OCI-LY3 (cell line): ENCODE measurements at regions not wholly inside any gene's neighbourhood (a gene's known extent, or its start where the extent isn't known, plus 50 kb on each side); places are given as distances from the start of the nearest gene placed in this dataset.

Experiments
- CTCF ChIP-seq: fragments of 200-600, 300-600 bp; sonication (generic); IDR thresholded peaks from 2 replicates; pipeline ENCODE4 v1.5.1; 2014; ENCODE audit warnings: antibody characterized with exemption, low read length, low read depth
- EZH2phosphoT487 ChIP-seq: fragments of 200-600 bp; shearing (Covaris generic); IDR thresholded peaks from 2 replicates; pipeline ENCODE4 v1.6.1; 2018; ENCODE audit warnings: antibody characterized with exemption, mixed run types, low read depth

GRCh38 chr4:141427726-141428296 is 207.1 kb downstream of the ZNF330 start:
- TF ChIP-seq CTCF, result no peak
- no peak for TF ChIP-seq EZH2phosphoT487
